Stimulated activated naive CD4-positive, alpha-beta T cell (primary cell): ENCODE measurements at regions not wholly inside any gene's neighbourhood (a gene's known extent, or its start where the extent isn't known, plus 50 kb on each side); places are given as distances from the start of the nearest gene placed in this dataset.
A peak's percentile ranks its signal among the peaks of the same experiment; 100 is the strongest.
"Not testable (repeated sequence)": the region's sequence is repeated elsewhere in the genome, so short reads cannot be mapped to it uniquely, and the experiment has no call there.

Experiments used
- DNase-seq, 6 experiments: peaks; one replicate each; lab custom pipeline; 2025; lab: John Stamatoyannopoulos, UW

GRCh38 chr2:95727420-95727819, 135.6 kb downstream of the TRIM43 start:
- not testable (repeated sequence) for DNase-seq

GRCh38 chr2:95728878-95729596, 137.2 kb downstream of the TRIM43 start:
- DNase-seq, result peak in 3 of 6 experiments; percentile 6 to 18 (median 10)

- DNase-seq, result no peak
These were observed 137.8 kb downstream of the TRIM43 start for GRCh38 chr2:95729597-95729955.

- no peak for DNase-seq
These were observed 139.0 kb downstream of the TRIM43 start for GRCh38 chr2:95730813-95731212.

GRCh38 chr2:95734976-95735890, 143.4 kb downstream of the TRIM43 start:
- DNase-seq, result no peak

GRCh38 chr2:95738301-95738700, 146.5 kb downstream of the TRIM43 start:
- no peak for DNase-seq

GRCh38 chr2:95752126-95752525, 160.3 kb downstream of the TRIM43 start:
- DNase-seq, result not testable (repeated sequence)

- DNase-seq, result not testable (repeated sequence)
These were observed 162.0 kb downstream of the TRIM43 start for GRCh38 chr2:95753812-95754211.

GRCh38 chr2:95754213-95754612, 162.4 kb downstream of the TRIM43 start:
- DNase-seq, result not testable (repeated sequence)

GRCh38 chr2:95754819-95755563, 163.2 kb downstream of the TRIM43 start:
- not testable (repeated sequence) for DNase-seq

GRCh38 chr2:95755956-95756669, 164.3 kb downstream of the TRIM43 start:
- not testable (repeated sequence) for DNase-seq

- DNase-seq, result no peak
These were observed 166.2 kb downstream of the TRIM43 start for GRCh38 chr2:95757988-95758387.

GRCh38 chr2:95759481-95760246, 167.9 kb downstream of the TRIM43 start:
- no peak for DNase-seq

- no peak for DNase-seq
These were observed 169.2 kb downstream of the TRIM43 start for GRCh38 chr2:95760806-95761525.

- no peak for DNase-seq
These were observed 169.8 kb downstream of the TRIM43 start for GRCh38 chr2:95761556-95761955.

- not testable (repeated sequence) for DNase-seq
These were observed 170.5 kb downstream of the TRIM43 start for GRCh38 chr2:95762023-95763021.

GRCh38 chr2:95763074-95763473, 171.3 kb downstream of the TRIM43 start:
- DNase-seq, result not testable (repeated sequence)

- DNase-seq, result not testable (repeated sequence)
These were observed 173.2 kb downstream of the TRIM43 start for GRCh38 chr2:95764966-95765365.
